ENCODE measurements at regions not wholly inside any gene's neighbourhood (a gene's known extent, or its start where the extent isn't known, plus 50 kb on each side); places are given as distances from the start of the nearest gene placed in this dataset.
A peak's percentile ranks its signal among the peaks of the same experiment; 100 is the strongest.

DNA sequence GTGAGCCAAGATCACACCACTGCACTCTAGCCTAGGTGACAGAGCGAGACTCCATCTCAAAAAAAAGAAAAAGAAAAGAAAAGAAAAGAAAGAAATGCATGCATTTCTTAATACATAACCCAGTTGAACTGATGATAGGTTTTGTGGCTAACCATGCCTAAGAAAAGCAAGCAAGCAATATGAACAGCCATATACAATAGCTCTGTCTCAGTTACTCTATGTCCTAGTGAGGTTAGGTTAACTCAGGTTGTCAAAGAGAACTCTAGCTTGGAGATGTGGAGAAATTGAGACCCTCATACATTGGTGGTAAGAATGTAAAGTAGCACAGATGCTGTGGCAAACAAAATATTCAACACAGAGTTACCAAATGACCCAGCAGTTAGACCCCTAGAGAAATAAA, 167.0 kb upstream of the RASGEF1B start:
- H3K36me3 ChIP-seq (ENCODE audit: control insufficient read depth in 1 of 2, insufficient read depth in 2 of 2, low read length in 2 of 2), result no peaks in the 10 kb centered on the region
- H3K27ac ChIP-seq (ENCODE audit: low read depth, low read length), result no peak overlapping the region
- no peaks in the 10 kb centered on the region for H3K27me3 ChIP-seq (ENCODE audit: control insufficient read depth in 1 of 2, insufficient read depth in 2 of 2, low read length in 2 of 2)
- no peak overlapping the region for H3K4me3 ChIP-seq (ENCODE audit: low read depth in 1 of 2, low read length in 2 of 2)
- no peak overlapping the region for H3K9ac ChIP-seq (ENCODE audit: low read depth in 1 of 2, low read length in 2 of 2)
- peaks cover 0 to 9% of the 10 kb centered on the region in 2 donors for H3K4me1 ChIP-seq (ENCODE audit: control insufficient read depth in 1 of 2, insufficient read depth in 2 of 2, low read length in 2 of 2)
- H3K9me3 ChIP-seq (ENCODE audit: control insufficient read depth in 1 of 2, low read length in 2 of 2), result no peaks in the 10 kb centered on the region

DNA sequence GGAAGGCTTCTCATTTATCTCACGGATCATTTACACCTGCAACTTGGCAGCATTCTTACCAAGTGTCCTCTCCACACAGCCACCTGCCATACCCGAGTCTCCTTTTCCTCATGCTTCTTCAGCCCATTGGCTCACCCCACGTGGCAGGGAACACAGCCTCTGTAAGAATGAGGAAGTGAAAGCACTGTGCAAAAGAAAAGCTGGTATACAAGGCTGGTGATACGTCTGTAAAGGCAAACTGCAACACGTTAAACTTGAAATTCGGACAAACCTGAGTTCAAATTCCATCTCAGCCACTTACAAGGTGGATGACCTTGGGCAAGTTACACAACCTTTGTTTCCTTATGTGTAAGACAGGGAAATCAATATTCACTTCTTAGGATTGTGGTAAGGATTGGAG, 164.0 kb upstream of the RASGEF1B start:
- H3K27me3 ChIP-seq (ENCODE audit: control insufficient read depth in 1 of 2, insufficient read depth in 2 of 2, low read length in 2 of 2), result no peaks in the 10 kb centered on the region
- no peak overlapping the region for H3K27ac ChIP-seq (ENCODE audit: low read depth, low read length)
- H3K36me3 ChIP-seq (ENCODE audit: control insufficient read depth in 1 of 2, insufficient read depth in 2 of 2, low read length in 2 of 2), result no peaks in the 10 kb centered on the region
- H3K9ac ChIP-seq (ENCODE audit: low read depth in 1 of 2, low read length in 2 of 2), result no peak overlapping the region
- H3K4me1 ChIP-seq (ENCODE audit: control insufficient read depth in 1 of 2, insufficient read depth in 2 of 2, low read length in 2 of 2), result peaks cover 0 to 9% of the 10 kb centered on the region in 2 donors
- peak overlapping the region in 1 of 2 donors; percentile 1 for H3K4me3 ChIP-seq (ENCODE audit: low read depth in 1 of 2, low read length in 2 of 2)
- no peaks in the 10 kb centered on the region for H3K9me3 ChIP-seq (ENCODE audit: control insufficient read depth in 1 of 2, low read length in 2 of 2)

DNA sequence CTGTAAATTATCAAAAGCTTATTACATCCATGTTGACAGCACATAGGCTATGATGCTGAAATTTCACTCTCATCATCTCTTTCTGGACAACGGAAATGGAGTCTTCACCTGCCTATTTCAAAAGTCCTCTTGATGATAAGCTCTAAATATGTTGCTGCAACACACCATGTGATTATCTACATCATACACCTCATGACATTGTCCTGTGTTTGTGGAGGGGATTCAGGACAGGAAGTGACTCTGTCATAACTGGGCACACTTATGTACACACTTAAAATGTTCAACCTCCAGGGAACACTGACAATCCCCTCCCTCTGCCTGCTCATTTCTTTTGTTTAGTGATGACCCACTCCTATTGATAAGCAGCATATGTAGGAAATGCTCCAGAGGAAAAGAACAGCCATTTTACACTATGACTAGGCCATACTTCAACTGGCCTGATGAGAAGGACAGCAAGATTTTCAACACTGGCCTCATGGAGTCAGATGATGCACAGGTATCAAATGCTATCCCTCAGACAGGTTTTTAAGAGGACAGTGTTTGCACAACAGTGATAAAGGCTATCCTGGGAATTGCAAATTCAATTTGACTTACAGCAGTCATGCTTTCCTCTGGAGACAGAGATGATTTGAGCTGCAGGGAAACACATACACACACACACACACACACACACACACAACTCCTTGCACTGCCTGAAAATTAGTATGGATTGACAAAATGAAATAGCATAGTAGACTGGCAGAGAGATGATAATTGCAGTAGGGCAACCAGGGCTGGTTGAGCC, 163.3 kb upstream of the RASGEF1B start:
- H3K9me3 ChIP-seq (ENCODE audit: control insufficient read depth in 1 of 2, low read length in 2 of 2), result no peaks in the 10 kb centered on the region
- H3K27me3 ChIP-seq (ENCODE audit: control insufficient read depth in 1 of 2, insufficient read depth in 2 of 2, low read length in 2 of 2), result no peaks in the 10 kb centered on the region
- no peaks in the 10 kb centered on the region for H3K36me3 ChIP-seq (ENCODE audit: control insufficient read depth in 1 of 2, insufficient read depth in 2 of 2, low read length in 2 of 2)
- no peak overlapping the region for H3K9ac ChIP-seq (ENCODE audit: low read depth in 1 of 2, low read length in 2 of 2)
- no peak overlapping the region for H3K4me3 ChIP-seq (ENCODE audit: low read depth in 1 of 2, low read length in 2 of 2)
- H3K27ac ChIP-seq (ENCODE audit: low read depth, low read length), result no peak overlapping the region
- H3K4me1 ChIP-seq (ENCODE audit: control insufficient read depth in 1 of 2, insufficient read depth in 2 of 2, low read length in 2 of 2), result peaks cover 0 to 9% of the 10 kb centered on the region in 2 donors

DNA sequence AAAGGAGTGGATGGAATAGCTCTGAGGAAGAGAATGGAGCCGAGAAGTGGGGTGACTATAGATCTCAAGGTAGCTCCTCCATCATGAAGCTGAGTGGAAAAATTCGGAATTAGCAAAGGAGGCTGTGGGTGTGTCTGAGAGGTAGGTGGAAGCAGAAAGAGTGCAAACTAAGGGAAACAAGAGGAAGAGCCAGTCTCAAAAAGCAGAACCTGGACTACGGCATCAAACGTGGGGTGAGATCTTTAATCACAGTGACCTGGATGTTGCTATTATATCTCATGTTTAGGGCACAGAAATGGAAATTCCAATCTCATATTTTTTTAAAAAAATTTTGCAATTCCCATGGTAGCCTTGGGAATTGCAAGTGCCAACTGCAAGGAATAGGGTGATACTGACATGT, 162.5 kb upstream of the RASGEF1B start:
- Histone ChIP-seq H3K27ac (ENCODE audit: low read depth, low read length) (no peak overlapping the region), H3K4me1 (ENCODE audit: control insufficient read depth in 1 of 2, insufficient read depth in 2 of 2, low read length in 2 of 2) (peaks cover 0 to 9% of the 10 kb centered on the region in 2 donors), H3K27me3 (ENCODE audit: control insufficient read depth in 1 of 2, insufficient read depth in 2 of 2, low read length in 2 of 2) (no peaks in the 10 kb centered on the region), H3K9ac (ENCODE audit: low read depth in 1 of 2, low read length in 2 of 2) (no peak overlapping the region), H3K4me3 (ENCODE audit: low read depth in 1 of 2, low read length in 2 of 2) (no peak overlapping the region), H3K9me3 (ENCODE audit: control insufficient read depth in 1 of 2, low read length in 2 of 2) (no peaks in the 10 kb centered on the region), H3K36me3 (ENCODE audit: control insufficient read depth in 1 of 2, insufficient read depth in 2 of 2, low read length in 2 of 2) (no peaks in the 10 kb centered on the region)

DNA sequence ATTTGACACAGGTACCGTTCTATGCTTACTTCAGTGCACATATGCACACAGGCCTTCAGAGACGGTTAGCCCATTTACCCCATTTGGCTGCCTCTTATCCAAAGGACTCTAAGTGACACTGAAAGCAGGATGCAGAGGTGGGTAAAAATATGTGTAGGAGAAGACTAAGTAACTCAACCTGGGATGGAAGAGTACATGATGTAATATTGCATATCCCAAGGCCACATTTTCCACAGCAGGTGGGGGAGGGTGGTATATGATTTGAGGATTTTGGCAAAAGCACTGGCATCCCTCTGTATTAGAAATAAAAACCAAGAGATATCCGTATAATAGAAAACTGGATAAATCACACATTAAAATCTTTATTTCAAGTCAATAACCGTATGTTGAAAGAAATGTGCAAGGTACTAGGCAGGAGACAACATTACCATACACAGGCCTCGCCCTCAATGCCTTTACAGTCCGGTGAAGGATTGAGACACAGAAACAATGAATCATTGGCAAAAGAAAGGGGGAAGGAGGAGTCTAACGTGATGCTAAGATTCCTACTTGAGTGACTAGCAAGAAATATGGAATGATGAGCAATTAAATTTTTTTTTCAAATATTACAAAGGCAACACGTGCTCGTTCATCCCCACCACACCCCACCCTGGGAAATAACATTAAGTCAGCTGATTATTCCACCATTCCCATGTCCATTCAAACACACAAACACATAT, 161.0 kb upstream of the RASGEF1B start:
- H3K36me3 ChIP-seq (ENCODE audit: control insufficient read depth in 1 of 2, insufficient read depth in 2 of 2, low read length in 2 of 2), result no peaks in the 10 kb centered on the region
- no peak overlapping the region for H3K27ac ChIP-seq (ENCODE audit: low read depth, low read length)
- H3K4me1 ChIP-seq (ENCODE audit: control insufficient read depth in 1 of 2, insufficient read depth in 2 of 2, low read length in 2 of 2), result peaks cover 0 to 16% of the 10 kb centered on the region in 2 donors
- no peak overlapping the region for H3K9ac ChIP-seq (ENCODE audit: low read depth in 1 of 2, low read length in 2 of 2)
- H3K9me3 ChIP-seq (ENCODE audit: control insufficient read depth in 1 of 2, low read length in 2 of 2), result no peaks in the 10 kb centered on the region
- no peaks in the 10 kb centered on the region for H3K27me3 ChIP-seq (ENCODE audit: control insufficient read depth in 1 of 2, insufficient read depth in 2 of 2, low read length in 2 of 2)
- H3K4me3 ChIP-seq (ENCODE audit: low read depth in 1 of 2, low read length in 2 of 2), result no peak overlapping the region

DNA sequence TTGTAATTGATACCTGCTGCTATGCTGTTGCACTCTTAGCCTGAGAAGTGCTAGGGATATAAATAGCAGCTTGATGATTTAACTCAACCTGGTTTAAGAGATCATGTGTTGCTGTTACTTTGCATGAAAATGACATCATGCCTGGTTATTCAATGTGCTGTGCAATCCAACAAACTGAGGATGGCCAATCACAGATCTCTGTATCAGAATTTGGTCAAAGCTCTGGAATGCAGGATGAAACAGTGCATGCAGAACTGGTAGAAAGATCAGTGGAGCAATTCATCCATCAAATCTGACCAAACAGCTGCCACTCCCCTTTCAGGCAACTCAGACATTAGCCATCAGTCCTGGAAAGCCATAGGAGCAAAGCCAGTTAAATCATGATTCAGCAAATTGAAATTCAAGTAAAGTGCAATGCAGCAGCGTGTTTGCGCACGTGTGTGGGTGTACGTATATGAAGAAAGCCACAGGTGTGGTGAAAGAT, 160.3 kb upstream of the RASGEF1B start:
- Histone ChIP-seq H3K9ac (ENCODE audit: low read depth in 1 of 2, low read length in 2 of 2) (no peak overlapping the region), H3K9me3 (ENCODE audit: control insufficient read depth in 1 of 2, low read length in 2 of 2) (no peaks in the 10 kb centered on the region), H3K36me3 (ENCODE audit: control insufficient read depth in 1 of 2, insufficient read depth in 2 of 2, low read length in 2 of 2) (no peaks in the 10 kb centered on the region), H3K4me1 (ENCODE audit: control insufficient read depth in 1 of 2, insufficient read depth in 2 of 2, low read length in 2 of 2) (peaks cover 0 to 16% of the 10 kb centered on the region in 2 donors), H3K27ac (ENCODE audit: low read depth, low read length) (no peak overlapping the region), H3K4me3 (ENCODE audit: low read depth in 1 of 2, low read length in 2 of 2) (no peak overlapping the region), H3K27me3 (ENCODE audit: control insufficient read depth in 1 of 2, insufficient read depth in 2 of 2, low read length in 2 of 2) (no peaks in the 10 kb centered on the region)

DNA sequence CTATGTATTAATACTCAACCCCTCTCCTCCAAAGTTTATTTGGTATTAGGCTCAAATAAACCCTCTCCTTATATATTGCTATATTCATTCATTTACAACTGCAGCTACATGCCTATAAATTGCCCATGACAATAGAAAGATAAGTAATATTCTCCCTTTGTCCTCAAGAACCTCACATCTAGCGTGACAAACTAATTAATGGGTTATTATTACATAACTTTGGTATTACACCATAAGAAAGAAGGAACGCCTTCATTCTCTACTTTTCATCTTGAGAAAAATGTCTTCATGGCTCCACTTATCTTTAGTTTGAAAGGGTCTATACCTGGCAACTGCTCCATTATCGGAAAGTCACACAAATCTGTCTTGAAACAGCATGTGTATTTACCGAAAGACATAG, 157.7 kb upstream of the RASGEF1B start:
- Histone ChIP-seq H3K36me3 (ENCODE audit: control insufficient read depth in 1 of 2, insufficient read depth in 2 of 2, low read length in 2 of 2) (no peaks in the 10 kb centered on the region), H3K27me3 (ENCODE audit: control insufficient read depth in 1 of 2, insufficient read depth in 2 of 2, low read length in 2 of 2) (no peaks in the 10 kb centered on the region), H3K9ac (ENCODE audit: low read depth in 1 of 2, low read length in 2 of 2) (no peak overlapping the region), H3K4me1 (ENCODE audit: control insufficient read depth in 1 of 2, insufficient read depth in 2 of 2, low read length in 2 of 2) (peaks cover 0 to 16% of the 10 kb centered on the region in 2 donors), H3K9me3 (ENCODE audit: control insufficient read depth in 1 of 2, low read length in 2 of 2) (no peaks in the 10 kb centered on the region), H3K4me3 (ENCODE audit: low read depth in 1 of 2, low read length in 2 of 2) (no peak overlapping the region), H3K27ac (ENCODE audit: low read depth, low read length) (no peak overlapping the region)

DNA sequence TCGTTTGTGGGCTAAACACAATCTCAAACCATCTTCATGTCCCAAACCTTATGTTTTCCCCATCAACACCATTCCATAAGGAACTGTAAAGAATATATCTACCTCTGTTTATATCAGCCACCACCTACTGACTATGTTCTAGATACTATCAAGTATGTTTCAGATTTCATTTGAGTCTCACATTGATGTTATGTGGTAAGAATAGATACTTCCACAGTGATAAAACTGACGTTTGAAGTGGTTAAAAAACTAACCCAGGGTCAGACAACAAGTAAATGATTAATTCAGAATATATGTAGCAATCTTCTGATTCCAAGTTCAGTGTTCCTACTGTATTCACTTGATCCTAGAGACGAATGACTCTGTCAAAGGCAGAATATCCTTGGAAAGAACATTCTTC, 156.8 kb upstream of the RASGEF1B start:
- no peak overlapping the region for H3K27ac ChIP-seq (ENCODE audit: low read depth, low read length)
- no peaks in the 10 kb centered on the region for H3K36me3 ChIP-seq (ENCODE audit: control insufficient read depth in 1 of 2, insufficient read depth in 2 of 2, low read length in 2 of 2)
- no peaks in the 10 kb centered on the region for H3K27me3 ChIP-seq (ENCODE audit: control insufficient read depth in 1 of 2, insufficient read depth in 2 of 2, low read length in 2 of 2)
- H3K4me3 ChIP-seq (ENCODE audit: low read depth in 1 of 2, low read length in 2 of 2), result no peak overlapping the region
- peaks cover 0 to 16% of the 10 kb centered on the region in 2 donors for H3K4me1 ChIP-seq (ENCODE audit: control insufficient read depth in 1 of 2, insufficient read depth in 2 of 2, low read length in 2 of 2)
- H3K9ac ChIP-seq (ENCODE audit: low read depth in 1 of 2, low read length in 2 of 2), result no peak overlapping the region
- no peaks in the 10 kb centered on the region for H3K9me3 ChIP-seq (ENCODE audit: control insufficient read depth in 1 of 2, low read length in 2 of 2)

DNA sequence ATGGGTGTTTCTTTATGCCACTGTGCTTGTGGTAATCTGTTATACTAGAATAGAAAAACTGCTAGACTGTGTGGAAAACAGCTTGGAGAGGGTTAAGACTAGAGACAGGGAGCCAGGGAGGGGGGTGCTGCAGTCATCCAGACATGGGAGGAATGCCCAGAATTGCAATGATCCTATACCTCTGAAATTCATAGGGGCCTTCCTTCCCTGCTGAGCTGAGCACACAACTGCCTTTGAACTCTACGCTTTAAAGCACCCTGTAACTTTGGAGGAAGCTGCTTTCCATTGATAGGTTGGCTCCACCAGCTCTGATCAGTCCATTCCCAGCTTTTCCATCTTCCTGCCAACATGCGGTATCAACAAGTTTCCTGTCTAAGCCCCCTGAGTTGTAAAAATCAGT, 155.9 kb upstream of the RASGEF1B start:
- H3K4me3 ChIP-seq (ENCODE audit: low read depth in 1 of 2, low read length in 2 of 2), result no peak overlapping the region
- peaks cover 0 to 16% of the 10 kb centered on the region in 2 donors for H3K4me1 ChIP-seq (ENCODE audit: control insufficient read depth in 1 of 2, insufficient read depth in 2 of 2, low read length in 2 of 2)
- no peak overlapping the region for H3K27ac ChIP-seq (ENCODE audit: low read depth, low read length)
- no peaks in the 10 kb centered on the region for H3K36me3 ChIP-seq (ENCODE audit: control insufficient read depth in 1 of 2, insufficient read depth in 2 of 2, low read length in 2 of 2)
- H3K9me3 ChIP-seq (ENCODE audit: control insufficient read depth in 1 of 2, low read length in 2 of 2), result no peaks in the 10 kb centered on the region
- no peaks in the 10 kb centered on the region for H3K27me3 ChIP-seq (ENCODE audit: control insufficient read depth in 1 of 2, insufficient read depth in 2 of 2, low read length in 2 of 2)
- no peak overlapping the region for H3K9ac ChIP-seq (ENCODE audit: low read depth in 1 of 2, low read length in 2 of 2)

DNA sequence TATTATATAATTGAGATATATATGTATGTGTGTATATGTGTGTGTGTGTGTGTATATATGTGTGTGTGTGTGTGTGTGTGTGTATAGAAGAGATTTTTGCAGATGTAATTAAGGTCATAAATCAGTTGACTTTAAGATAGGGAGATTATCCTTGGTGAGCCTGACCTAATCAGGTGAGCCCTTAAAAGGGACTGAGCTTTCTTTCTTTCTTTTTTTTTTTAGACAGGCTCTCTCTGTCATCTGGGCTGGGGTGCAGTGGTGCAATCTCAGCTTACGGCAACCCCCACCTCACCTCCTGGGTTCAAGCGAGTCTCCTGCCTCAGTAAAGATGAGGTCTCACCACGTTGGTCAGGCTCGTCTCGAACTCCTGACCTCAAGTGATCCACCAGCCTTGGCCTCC, 155.1 kb upstream of the RASGEF1B start:
- Histone ChIP-seq H3K36me3 (ENCODE audit: control insufficient read depth in 1 of 2, insufficient read depth in 2 of 2, low read length in 2 of 2) (no peaks in the 10 kb centered on the region), H3K9ac (ENCODE audit: low read depth in 1 of 2, low read length in 2 of 2) (no peak overlapping the region), H3K4me3 (ENCODE audit: low read depth in 1 of 2, low read length in 2 of 2) (no peak overlapping the region), H3K4me1 (ENCODE audit: control insufficient read depth in 1 of 2, insufficient read depth in 2 of 2, low read length in 2 of 2) (peaks cover 0 to 16% of the 10 kb centered on the region in 2 donors), H3K27ac (ENCODE audit: low read depth, low read length) (no peak overlapping the region), H3K27me3 (ENCODE audit: control insufficient read depth in 1 of 2, insufficient read depth in 2 of 2, low read length in 2 of 2) (no peaks in the 10 kb centered on the region), H3K9me3 (ENCODE audit: control insufficient read depth in 1 of 2, low read length in 2 of 2) (no peaks in the 10 kb centered on the region)

All from duodenal mucosa (tissue), 2 donors.